Rectal smooth muscle tissue (tissue), 1 donor: ENCODE measurements at regions not wholly inside any gene's neighbourhood (a gene's known extent, or its start where the extent isn't known, plus 50 kb on each side); places are given as distances from the start of the nearest gene placed in this dataset.

ENCODE experiments used
- H3K27ac ChIP-seq: one replicate; pipeline ENCODE4 v1.7.0; 2013; ENCODE audit warnings: low read depth, low read length, inconsistent platforms
- H3K27me3 ChIP-seq: one replicate; pipeline ENCODE4 v1.7.0; 2013; ENCODE audit warnings: low read length; ENCODE audit not compliant: control insufficient read depth, insufficient read depth
- H3K36me3 ChIP-seq: one replicate; pipeline ENCODE4 v1.7.0; 2013; ENCODE audit warnings: low read length; ENCODE audit not compliant: control insufficient read depth, insufficient read depth
- H3K4me1 ChIP-seq: one replicate; pipeline ENCODE4 v1.7.0; 2013; ENCODE audit warnings: low read length; ENCODE audit not compliant: control insufficient read depth, insufficient read depth
- H3K4me3 ChIP-seq: one replicate; pipeline ENCODE4 v1.7.0; 2013; ENCODE audit warnings: low read length
- H3K9ac ChIP-seq: one replicate; pipeline ENCODE4 v1.7.0; 2013; ENCODE audit warnings: low read length

DNA sequence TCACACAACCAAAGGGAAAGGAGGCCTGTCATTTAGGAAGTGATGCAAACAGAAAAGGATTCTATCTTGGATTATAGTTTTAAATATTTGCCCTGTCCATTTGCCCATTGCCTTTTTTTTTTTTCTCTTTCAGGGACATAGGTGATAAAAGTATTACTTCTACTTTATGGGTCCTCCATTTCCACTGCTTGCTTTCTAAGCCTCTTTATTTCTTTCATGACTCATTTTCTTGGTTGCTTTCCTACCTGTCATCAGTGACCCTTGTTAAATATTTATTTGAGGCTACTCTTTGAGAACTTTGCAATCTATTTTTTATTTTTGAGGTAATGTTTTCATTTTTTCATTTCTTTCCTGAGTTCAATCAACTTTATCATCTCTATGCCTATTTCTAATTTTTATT lies 522.9 kb upstream of the ARRDC3 start:
- H3K27me3 ChIP-seq: no peaks in the 10 kb centered on the region
- H3K4me1 ChIP-seq: no peaks in the 10 kb centered on the region
- H3K36me3 ChIP-seq: no peaks in the 10 kb centered on the region
- H3K4me3 ChIP-seq: no peak overlapping the region
- H3K27ac ChIP-seq: no peak overlapping the region
- no peak overlapping the region for H3K9ac ChIP-seq

- Histone ChIP-seq H3K36me3 (no peaks in the 10 kb centered on the region), H3K27ac (no peak overlapping the region), H3K4me1 (no peaks in the 10 kb centered on the region), H3K4me3 (no peak overlapping the region), H3K27me3 (no peaks in the 10 kb centered on the region), H3K9ac (no peak overlapping the region)
Observed at GRCh38 chr5:91898898-91899297, 515.8 kb upstream of the ARRDC3 start.

DNA sequence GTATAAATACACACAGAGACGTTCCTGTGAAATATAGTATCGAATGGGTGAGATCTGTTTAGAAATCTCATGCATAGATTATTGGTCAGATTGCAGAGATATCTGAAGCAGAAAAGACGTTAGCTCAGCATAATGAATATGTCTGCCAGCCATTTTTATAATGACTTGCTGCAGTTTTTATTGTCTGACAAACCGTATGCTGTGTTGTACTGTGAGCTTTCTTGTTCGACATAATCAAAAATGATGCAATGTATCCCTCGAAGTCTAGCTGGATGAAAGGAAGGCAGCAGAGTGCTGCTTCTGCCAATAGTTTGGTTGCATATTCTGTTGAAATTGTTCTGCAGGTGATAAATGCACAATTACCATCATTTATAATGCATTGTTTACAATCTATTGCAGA lies 514.9 kb upstream of the ARRDC3 start:
- H3K4me1 ChIP-seq: no peaks in the 10 kb centered on the region
- H3K4me3 ChIP-seq: no peak overlapping the region
- no peaks in the 10 kb centered on the region for H3K27me3 ChIP-seq
- H3K36me3 ChIP-seq: no peaks in the 10 kb centered on the region
- H3K9ac ChIP-seq: no peak overlapping the region
- no peak overlapping the region for H3K27ac ChIP-seq

- no peak overlapping the region for H3K4me3 ChIP-seq
- H3K9ac ChIP-seq: no peak overlapping the region
- H3K27me3 ChIP-seq: no peaks in the 10 kb centered on the region
- no peaks in the 10 kb centered on the region for H3K4me1 ChIP-seq
- no peaks in the 10 kb centered on the region for H3K36me3 ChIP-seq
- H3K27ac ChIP-seq: no peak overlapping the region
Observed at GRCh38 chr5:91888810-91889209, 505.7 kb upstream of the ARRDC3 start.

GRCh38 chr5:91885291-91886265 lies 502.5 kb upstream of the ARRDC3 start:
- no peak overlapping the region for H3K27ac ChIP-seq
- no peak overlapping the region for H3K4me3 ChIP-seq
- no peak overlapping the region for H3K9ac ChIP-seq
- no peaks in the 10 kb centered on the region for H3K36me3 ChIP-seq
- H3K4me1 ChIP-seq: no peaks in the 10 kb centered on the region
- H3K27me3 ChIP-seq: no peaks in the 10 kb centered on the region

- Histone ChIP-seq H3K27ac (no peak overlapping the region), H3K36me3 (no peaks in the 10 kb centered on the region), H3K9ac (no peak overlapping the region), H3K4me1 (no peaks in the 10 kb centered on the region), H3K27me3 (no peaks in the 10 kb centered on the region), H3K4me3 (no peak overlapping the region)
Observed at GRCh38 chr5:91884036-91884435, 500.9 kb upstream of the ARRDC3 start.

GRCh38 chr5:91875196-91875779 lies 492.2 kb upstream of the ARRDC3 start:
- H3K9ac ChIP-seq: no peak overlapping the region
- no peak overlapping the region for H3K27ac ChIP-seq
- no peaks in the 10 kb centered on the region for H3K36me3 ChIP-seq
- no peak overlapping the region for H3K4me3 ChIP-seq
- no peaks in the 10 kb centered on the region for H3K4me1 ChIP-seq
- H3K27me3 ChIP-seq: no peaks in the 10 kb centered on the region

DNA sequence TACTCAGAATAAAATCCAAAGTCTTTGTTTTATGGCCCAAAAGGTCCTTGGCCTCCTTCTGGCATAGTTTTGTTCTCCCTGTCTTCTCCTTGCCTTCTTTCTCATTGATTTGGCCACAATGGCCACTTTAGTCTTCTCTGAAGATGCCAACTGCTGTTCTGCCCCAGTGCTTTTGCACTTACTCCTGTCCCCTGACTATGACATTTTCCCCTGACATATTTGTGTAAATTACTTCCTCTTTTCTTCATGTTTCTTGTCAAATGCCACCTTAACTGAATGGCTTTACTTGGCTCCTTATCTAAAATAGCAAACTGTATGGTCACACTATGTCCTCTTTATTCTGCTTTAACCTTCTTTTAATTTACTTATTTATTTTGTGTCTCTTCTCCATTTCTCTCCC lies 484.7 kb upstream of the ARRDC3 start:
- no peaks in the 10 kb centered on the region for H3K27me3 ChIP-seq
- H3K4me3 ChIP-seq: no peak overlapping the region
- no peak overlapping the region for H3K9ac ChIP-seq
- H3K4me1 ChIP-seq: no peaks in the 10 kb centered on the region
- H3K27ac ChIP-seq: no peak overlapping the region
- H3K36me3 ChIP-seq: no peaks in the 10 kb centered on the region

DNA sequence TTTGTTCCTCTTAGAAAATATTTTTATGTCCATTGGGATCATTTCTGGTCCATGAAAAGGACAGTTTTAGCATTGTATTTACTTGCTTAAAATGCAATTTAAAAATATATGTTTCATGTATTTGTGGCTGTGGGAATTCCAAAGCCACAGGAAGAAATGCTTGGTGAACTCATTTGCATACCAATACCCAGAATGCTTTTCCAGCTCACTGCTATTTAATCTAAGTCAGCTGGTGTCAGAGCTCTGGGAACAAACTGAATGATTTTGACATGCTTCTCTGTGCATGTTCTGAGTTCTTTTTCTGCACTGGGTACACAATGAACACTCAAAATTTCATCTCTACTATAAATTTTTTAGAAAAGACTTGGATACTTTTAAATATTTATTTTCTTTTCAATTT lies 482.8 kb upstream of the ARRDC3 start:
- Histone ChIP-seq H3K4me3 (no peak overlapping the region), H3K27ac (no peak overlapping the region), H3K4me1 (no peaks in the 10 kb centered on the region), H3K36me3 (no peaks in the 10 kb centered on the region), H3K27me3 (no peaks in the 10 kb centered on the region), H3K9ac (no peak overlapping the region)

GRCh38 chr5:91864962-91865361 lies 481.8 kb upstream of the ARRDC3 start:
- Histone ChIP-seq H3K4me1 (no peaks in the 10 kb centered on the region), H3K4me3 (no peak overlapping the region), H3K36me3 (no peaks in the 10 kb centered on the region), H3K27ac (no peak overlapping the region), H3K9ac (no peak overlapping the region), H3K27me3 (no peaks in the 10 kb centered on the region)

DNA sequence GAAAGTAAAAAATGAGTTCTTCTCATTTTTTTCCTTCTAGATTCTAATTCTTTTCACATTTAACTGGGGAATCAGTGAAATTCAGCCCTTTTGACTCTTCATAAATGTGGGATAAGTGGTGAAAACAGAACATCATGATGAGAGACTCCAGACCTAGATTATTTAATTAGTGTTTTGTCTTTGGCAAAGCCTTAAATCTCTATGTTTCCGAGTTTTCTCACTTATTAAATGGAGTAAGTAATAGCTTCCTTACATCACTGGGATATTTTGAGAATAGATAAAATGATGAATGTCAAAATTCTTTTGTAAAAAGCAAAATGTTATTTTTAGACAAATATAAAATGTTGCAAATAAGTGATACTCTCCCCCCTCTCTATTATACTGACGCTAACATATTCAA lies 468.6 kb upstream of the ARRDC3 start:
- Histone ChIP-seq H3K4me1 (no peaks in the 10 kb centered on the region), H3K4me3 (no peak overlapping the region), H3K27ac (no peak overlapping the region), H3K9ac (no peak overlapping the region), H3K27me3 (no peaks in the 10 kb centered on the region), H3K36me3 (no peaks in the 10 kb centered on the region)

DNA sequence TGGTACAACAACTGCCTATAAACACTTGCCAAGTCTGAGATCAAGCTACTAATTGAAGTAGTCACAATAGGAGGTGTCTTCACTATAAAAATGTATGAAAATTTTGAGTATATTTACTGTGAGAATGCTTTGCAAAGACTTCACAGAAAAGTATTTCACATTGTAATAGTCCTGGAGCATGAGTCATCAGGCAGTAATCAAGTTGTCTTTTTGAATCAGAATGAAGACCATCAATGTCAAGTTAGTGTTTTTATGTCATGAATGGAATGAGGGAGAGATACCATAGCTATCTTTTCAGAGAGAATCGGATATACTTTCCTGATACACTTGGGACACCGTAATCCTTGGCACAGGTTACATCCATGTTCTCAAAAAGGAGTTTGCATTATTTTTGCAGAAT lies 466.9 kb upstream of the ARRDC3 start:
- Histone ChIP-seq H3K9ac (no peak overlapping the region), H3K27ac (no peak overlapping the region), H3K27me3 (no peaks in the 10 kb centered on the region), H3K4me1 (no peaks in the 10 kb centered on the region), H3K36me3 (no peaks in the 10 kb centered on the region), H3K4me3 (no peak overlapping the region)

DNA sequence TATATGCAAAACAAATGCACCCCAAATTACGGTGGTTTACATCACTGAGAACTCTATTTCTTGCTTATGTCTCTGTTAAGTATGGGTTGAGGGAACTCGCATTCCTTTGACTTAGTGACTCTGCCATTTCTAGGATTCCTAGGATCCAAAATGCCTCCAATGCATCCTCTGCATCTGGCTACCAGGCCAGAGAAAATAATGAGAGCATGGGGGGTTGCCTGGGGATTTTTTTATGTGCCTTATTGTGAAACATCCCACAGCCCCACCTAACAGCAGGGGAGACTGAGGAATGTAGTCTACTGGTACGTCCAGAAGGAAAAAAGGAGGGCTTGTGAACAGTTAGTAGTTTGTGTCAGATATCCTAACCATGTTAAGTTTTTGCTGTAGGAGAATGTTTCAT lies 466.0 kb upstream of the ARRDC3 start:
- Histone ChIP-seq H3K4me1 (no peaks in the 10 kb centered on the region), H3K4me3 (no peak overlapping the region), H3K27ac (no peak overlapping the region), H3K9ac (no peak overlapping the region), H3K27me3 (no peaks in the 10 kb centered on the region), H3K36me3 (no peaks in the 10 kb centered on the region)
